GM11168 (cell line): ENCODE measurements at regions not wholly inside any gene's neighbourhood (a gene's known extent, or its start where the extent isn't known, plus 50 kb on each side); places are given as distances from the start of the nearest gene placed in this dataset.
"Not testable (repeated sequence)": the region's sequence is repeated elsewhere in the genome, so short reads cannot be mapped to it uniquely, and the experiment has no call there.

Source experiments
- in situ Hi-C: fragments of 300-500 bp; cut with MboI; formaldehyde crosslinking; loops from one replicate; pipeline ENCODE4 v1.12.0; 2022; ENCODE audit warnings: low sequenced_read_pairs; ENCODE audit not compliant: unreplicated experiment

GRCh38 chr9:129440435-129441186, 180.3 kb downstream of the C9orf50 start:
- in situ Hi-C loops: no loop called here

GRCh38 chr9:129439242-129439641, 181.7 kb downstream of the C9orf50 start:
- in situ Hi-C loops: no loop called here

GRCh38 chr9:129437626-129438323, 183.1 kb downstream of the C9orf50 start:
- in situ Hi-C loops: no loop called here

GRCh38 chr9:129436751-129437625, 183.9 kb downstream of the C9orf50 start:
- in situ Hi-C loops: no loop called here

DNA sequence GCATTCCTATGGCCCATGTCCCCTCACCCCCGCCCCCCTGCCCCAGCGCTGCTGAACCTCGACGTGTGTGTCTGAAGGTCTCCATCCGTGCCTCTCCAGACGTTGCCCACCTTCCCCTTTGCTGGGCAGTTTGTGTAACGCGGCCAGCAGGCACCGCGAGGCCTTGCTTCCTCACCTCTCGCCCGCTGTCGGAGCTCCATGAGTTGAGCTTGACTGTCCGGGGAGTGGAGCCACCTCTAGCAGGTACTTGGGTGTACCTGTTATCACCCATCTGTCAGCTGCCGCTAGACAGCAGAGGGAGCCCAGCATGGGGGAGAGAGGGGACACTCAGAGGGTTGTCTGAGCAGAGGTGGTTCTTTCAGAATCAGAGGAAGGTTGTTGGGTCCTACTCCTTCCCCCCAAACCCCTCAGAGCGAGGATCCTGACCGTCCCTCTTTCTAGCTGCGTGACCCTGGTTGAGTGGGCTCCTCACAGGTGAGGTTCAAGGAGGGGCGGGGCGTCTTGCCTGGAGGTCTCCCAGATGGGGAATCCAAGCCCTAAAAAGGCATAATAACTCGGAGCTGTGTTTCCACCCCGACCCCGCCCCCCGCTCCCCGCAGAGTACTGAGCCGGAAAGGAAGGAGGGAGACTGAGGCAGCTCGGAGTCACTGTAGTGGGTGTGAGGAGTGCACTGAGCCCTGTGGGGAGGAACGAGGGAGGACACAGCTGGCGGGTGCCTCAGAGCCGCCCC, 184.7 kb downstream of the C9orf50 start:
- in situ Hi-C loops: no loop called here

- in situ Hi-C loops: no loop called here
Measured at GRCh38 chr9:129435291-129435690, 185.6 kb downstream of the C9orf50 start.

DNA sequence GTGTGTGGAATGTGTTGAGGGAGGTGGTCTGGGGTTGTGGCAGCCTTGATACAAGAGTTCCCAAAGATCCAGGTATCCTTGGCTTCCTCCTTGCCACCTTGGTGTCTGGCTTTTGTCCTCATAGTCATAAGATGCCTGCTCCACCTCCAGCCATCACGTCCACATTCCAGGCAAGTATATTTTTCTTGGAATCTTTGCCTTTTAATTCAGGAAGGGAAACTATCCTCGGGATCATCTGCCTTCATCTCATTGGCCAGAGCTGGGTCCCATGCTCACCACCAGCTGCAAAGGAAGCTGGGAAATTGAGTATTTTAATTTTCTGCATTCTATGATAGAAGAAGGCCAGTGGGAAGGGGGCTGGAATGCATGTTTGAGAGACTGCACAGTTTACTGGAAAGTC, 186.7 kb downstream of the C9orf50 start:
- in situ Hi-C loops: no loop called here

DNA sequence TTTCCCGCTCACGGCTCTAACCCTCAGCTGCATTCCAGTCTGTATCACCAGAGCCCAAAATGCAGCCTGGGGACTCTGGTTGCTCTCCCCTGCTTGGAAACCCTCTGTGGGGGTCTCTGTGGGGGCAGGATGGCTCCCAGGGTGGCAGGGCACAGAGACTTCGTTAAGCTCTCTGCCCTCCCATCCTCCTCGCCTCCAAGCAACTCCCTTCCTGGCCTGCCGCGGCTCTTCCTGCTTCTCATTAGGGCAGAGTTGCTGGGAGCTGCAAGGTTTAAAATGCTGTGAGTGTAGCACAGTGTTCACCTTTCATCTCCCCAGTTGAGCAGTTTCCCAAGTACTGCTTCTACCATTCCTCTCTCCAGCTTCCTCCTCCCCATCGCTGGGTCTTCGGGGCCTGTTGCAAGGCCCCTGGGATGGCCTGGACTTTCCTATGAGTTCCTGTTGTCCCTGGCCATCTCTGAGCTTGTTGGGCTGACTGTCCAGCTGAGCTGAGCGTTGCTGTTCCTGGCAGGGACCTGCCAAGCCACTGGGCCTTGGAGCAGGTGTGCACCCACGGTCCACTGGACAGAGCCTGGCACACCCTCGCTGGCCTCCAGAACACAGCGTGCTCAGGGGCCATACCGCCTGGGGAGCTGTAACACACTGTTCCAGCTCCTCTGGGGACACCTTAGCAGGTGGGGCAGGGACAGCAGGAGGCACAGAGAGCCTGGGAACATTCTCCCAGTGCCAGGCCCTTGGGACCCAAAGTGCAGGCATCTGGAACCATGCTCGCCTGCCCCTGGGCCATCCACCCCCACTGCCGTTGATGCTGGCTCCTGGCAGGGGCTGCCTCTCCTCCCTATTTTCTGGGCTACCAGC, 188.4 kb downstream of the C9orf50 start:
- in situ Hi-C loops: no loop called here

DNA sequence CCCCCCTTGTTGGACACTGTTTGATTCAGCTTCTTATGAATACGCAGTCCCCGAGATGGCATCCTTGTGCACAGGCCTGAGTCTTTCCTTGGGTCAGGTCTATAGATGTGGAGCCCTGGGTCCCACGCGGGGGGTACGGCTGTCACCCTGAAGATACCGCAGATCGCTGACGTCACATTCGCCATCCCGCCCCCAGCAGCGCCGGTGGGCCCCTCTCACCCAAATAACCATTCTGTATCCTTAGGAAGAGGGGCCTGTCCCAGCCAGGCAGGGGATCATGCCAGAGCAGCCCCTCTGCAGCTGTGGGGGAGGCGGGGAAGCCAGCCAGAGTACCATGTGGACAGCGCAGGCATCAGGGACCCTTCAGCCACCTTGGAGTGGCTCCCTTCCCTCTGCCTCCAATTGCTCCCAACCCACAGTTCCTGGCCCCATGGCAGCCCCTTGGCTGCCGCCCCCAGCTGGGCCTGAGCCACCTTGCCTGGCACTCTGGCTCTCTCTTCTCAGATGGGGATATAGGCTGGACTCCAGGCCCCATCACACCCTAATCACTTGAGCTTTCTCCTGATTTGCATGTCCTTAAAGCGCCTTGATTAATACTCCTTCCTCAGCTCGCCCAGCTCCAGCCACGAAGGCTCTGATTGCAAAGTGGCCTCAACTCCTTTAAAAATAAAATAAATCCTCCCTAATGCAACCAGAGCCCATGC, 189.8 kb downstream of the C9orf50 start:
- in situ Hi-C loops: no loop called here

GRCh38 chr9:129428864-129429577, 191.9 kb downstream of the C9orf50 start:
- in situ Hi-C loops: no loop called here

DNA sequence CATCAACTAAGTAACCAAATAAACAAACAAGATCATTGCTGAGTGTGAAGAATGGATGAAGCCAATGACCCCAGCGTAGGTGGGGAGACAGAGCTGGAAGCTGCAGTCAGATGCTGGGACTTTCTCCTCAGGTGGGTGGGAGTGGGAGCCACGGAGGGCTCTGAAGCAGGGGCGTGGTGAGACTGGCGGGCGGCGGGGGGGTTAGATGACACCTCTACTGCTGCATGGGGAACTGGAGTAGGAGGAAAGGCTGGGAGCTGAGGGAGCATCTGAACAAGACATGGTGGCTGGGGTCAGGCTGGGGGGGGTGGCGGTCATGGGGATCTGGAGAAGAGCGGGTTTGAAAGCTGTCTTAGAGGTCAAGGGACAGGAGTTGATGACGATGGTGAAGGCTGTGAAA, 193.8 kb downstream of the C9orf50 start:
- in situ Hi-C loops: no loop called here

- in situ Hi-C loops: not testable (repeated sequence)
Measured at GRCh38 chr9:129423755-129424154, 197.1 kb downstream of the C9orf50 start.

DNA sequence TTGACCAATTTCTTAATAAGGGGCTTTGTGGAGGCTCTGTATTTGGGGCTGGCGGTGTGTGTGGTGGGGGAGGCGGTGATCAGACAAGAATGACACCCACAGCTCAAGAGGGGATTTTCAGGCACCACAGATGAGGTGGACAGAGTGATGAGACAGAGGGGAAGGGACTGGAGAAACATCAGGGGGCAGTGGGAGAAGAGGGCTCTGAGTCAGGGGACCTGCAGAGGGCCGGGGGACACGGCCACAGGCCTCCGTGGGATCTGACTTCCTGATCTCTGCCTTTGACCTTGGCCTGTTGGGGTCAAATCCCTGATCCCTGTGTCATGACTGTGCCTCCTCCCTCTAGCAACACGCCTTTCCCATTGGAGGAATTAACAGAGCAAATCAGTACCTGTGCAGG, 197.7 kb downstream of the C9orf50 start:
- in situ Hi-C loops: no loop called here

- in situ Hi-C loops: no loop called here
Measured at GRCh38 chr9:129422843-129423192, 198.1 kb downstream of the C9orf50 start.

DNA sequence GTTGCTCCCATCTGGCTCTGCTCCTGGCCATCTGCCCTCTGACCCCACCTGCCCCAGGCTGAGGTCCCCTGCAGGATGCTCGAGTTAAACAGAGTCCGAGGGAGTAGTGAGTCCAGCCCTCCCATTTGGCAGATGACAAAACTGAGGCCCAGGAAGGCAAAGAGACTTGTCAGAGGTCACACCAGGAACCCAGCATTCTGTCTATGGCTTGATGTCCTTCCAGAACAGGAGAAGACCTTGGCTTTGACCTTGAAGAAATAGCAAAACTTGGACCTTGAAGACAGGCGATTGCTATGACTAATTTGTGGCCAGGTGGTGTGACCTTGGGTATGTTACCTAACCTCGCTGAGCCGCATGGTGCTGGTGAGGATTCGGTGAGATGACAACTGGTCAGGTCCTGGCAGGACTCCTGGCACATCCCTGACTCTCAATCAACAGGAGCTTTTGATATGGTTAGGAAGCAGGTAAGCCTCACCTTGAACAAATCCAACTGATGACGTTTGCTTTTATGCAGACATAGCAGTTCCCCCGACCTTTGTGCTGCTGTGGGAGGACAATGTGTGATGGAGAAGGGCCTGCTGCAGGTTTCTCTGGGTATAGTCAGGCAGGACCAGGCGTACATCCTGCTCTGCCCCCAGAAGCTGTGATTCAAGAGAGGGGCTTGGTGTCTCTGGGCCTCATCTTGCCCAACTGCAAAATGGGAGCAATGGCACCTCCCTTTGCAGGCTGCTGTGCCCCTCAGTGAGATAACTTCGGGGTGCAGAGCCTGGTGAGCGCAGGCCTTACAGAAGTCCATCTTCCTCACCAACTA, 198.7 kb downstream of the C9orf50 start:
- in situ Hi-C loops: no loop called here

- in situ Hi-C loops: no loop called here
Measured at GRCh38 chr9:129421371-129421770, 199.5 kb downstream of the C9orf50 start.

DNA sequence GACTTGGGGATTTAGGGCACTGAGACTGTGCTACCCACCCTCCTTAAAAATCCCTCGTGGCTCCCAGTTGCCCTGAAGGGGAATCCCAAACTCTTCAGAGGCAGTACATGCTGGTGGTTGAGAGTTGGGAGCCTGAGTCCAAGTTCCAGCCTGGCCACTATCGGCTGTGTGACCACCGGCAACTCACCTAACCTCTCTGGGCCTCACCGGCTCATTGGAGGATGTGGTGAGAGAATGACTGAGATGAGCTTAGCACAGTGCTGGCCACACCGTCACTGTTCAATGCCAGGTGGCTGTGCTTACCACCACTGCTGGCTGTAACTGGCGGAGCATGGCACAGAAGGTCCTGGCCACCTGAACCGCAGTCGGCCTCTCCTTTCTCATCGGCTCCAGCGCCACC, 200.2 kb downstream of the C9orf50 start:
- in situ Hi-C loops: no loop called here
